ES-I3 (cell line): ENCODE measurements at regions not wholly inside any gene's neighbourhood (a gene's known extent, or its start where the extent isn't known, plus 50 kb on each side); places are given as distances from the start of the nearest gene placed in this dataset.
"Not testable (repeated sequence)": the region's sequence is repeated elsewhere in the genome, so short reads cannot be mapped to it uniquely, and the experiment has no call there.

Experiments used
- H3K36me3 ChIP-seq: 2 replicates; pipeline ENCODE4 v1.6.1; 2013; ENCODE audit warnings: mild to moderate bottlenecking, low read length, control low read depth, moderate library complexity; ENCODE audit not compliant: insufficient read depth
- H3K4me1 ChIP-seq: 2 replicates; pipeline ENCODE4 v1.6.1; 2013; ENCODE audit warnings: mild to moderate bottlenecking, control low read depth, low read length; ENCODE audit not compliant: insufficient read depth
- H3K9ac ChIP-seq: 2 replicates; pipeline ENCODE4 v1.6.1; 2013; ENCODE audit warnings: low read depth, mild to moderate bottlenecking, low read length, moderate library complexity
- H3K9me3 ChIP-seq: 2 replicates; pipeline ENCODE4 v1.6.1; 2013; ENCODE audit warnings: mild to moderate bottlenecking, low read length, moderate library complexity; ENCODE audit not compliant: control insufficient read depth, insufficient read depth

- Histone ChIP-seq H3K9ac (no peak overlapping the region), H3K36me3 (no peaks in the 10 kb centered on the region), H3K4me1 (no peaks in the 10 kb centered on the region), H3K9me3 (no peaks in the 10 kb centered on the region)
These were observed 252.0 kb upstream of the ISL1 start for GRCh38 chr5:51131266-51131665.

- H3K36me3 ChIP-seq = no peaks in the 10 kb centered on the region
- H3K4me1 ChIP-seq = no peaks in the 10 kb centered on the region
- no peak overlapping the region for H3K9ac ChIP-seq
- no peaks in the 10 kb centered on the region for H3K9me3 ChIP-seq
These were observed 245.1 kb upstream of the ISL1 start for GRCh38 chr5:51138164-51138563.

GRCh38 chr5:51148437-51148836 is 234.8 kb upstream of the ISL1 start:
- H3K4me1 ChIP-seq = no peaks in the 10 kb centered on the region
- no peak overlapping the region for H3K9ac ChIP-seq
- H3K9me3 ChIP-seq = no peaks in the 10 kb centered on the region
- H3K36me3 ChIP-seq = no peaks in the 10 kb centered on the region

- Histone ChIP-seq H3K36me3 (no peaks in the 10 kb centered on the region), H3K9me3 (no peaks in the 10 kb centered on the region), H3K9ac (no peak overlapping the region), H3K4me1 (peaks cover 3% of the 10 kb centered on the region; the same call in 1 of the 2 replicates)
These were observed 227.0 kb upstream of the ISL1 start for GRCh38 chr5:51156222-51156621.

- no peak overlapping the region for H3K9ac ChIP-seq
- H3K9me3 ChIP-seq = no peaks in the 10 kb centered on the region
- H3K4me1 ChIP-seq = peaks cover 3% of the 10 kb centered on the region; the same call in 1 of the 2 replicates
- no peaks in the 10 kb centered on the region for H3K36me3 ChIP-seq
These were observed 226.4 kb upstream of the ISL1 start for GRCh38 chr5:51156838-51157237.

GRCh38 chr5:51159164-51159563 is 224.1 kb upstream of the ISL1 start:
- Histone ChIP-seq H3K9ac (no peak overlapping the region), H3K9me3 (no peaks in the 10 kb centered on the region), H3K4me1 (peaks cover 3% of the 10 kb centered on the region; the same call in 1 of the 2 replicates), H3K36me3 (no peaks in the 10 kb centered on the region)

GRCh38 chr5:51159606-51160005 is 223.6 kb upstream of the ISL1 start:
- Histone ChIP-seq H3K4me1 (peaks cover 3% of the 10 kb centered on the region; the same call in 1 of the 2 replicates), H3K9ac (no peak overlapping the region), H3K9me3 (no peaks in the 10 kb centered on the region), H3K36me3 (no peaks in the 10 kb centered on the region)

GRCh38 chr5:51162245-51162644 is 221.0 kb upstream of the ISL1 start:
- Histone ChIP-seq H3K4me1 (no peaks in the 10 kb centered on the region; the same call in 1 of the 2 replicates), H3K9ac (no peak overlapping the region), H3K9me3 (no peaks in the 10 kb centered on the region), H3K36me3 (no peaks in the 10 kb centered on the region)

GRCh38 chr5:51165621-51166020 is 217.6 kb upstream of the ISL1 start:
- H3K4me1 ChIP-seq, H3K36me3 ChIP-seq, H3K9me3 ChIP-seq, H3K9ac ChIP-seq: not testable (repeated sequence)

GRCh38 chr5:51172903-51173626 is 210.2 kb upstream of the ISL1 start:
- H3K9me3 ChIP-seq = no peaks in the 10 kb centered on the region
- H3K9ac ChIP-seq = peak overlapping the region; percentile 22; the same call in 1 of the 2 replicates
- H3K36me3 ChIP-seq = no peaks in the 10 kb centered on the region
- H3K4me1 ChIP-seq = peaks cover 4% of the 10 kb centered on the region; the same call in 1 of the 2 replicates

- Histone ChIP-seq H3K9me3 (no peaks in the 10 kb centered on the region), H3K9ac (no peak overlapping the region), H3K36me3 (no peaks in the 10 kb centered on the region), H3K4me1 (peaks cover 8% of the 10 kb centered on the region; the same call in 1 of the 2 replicates)
These were observed 201.9 kb upstream of the ISL1 start for GRCh38 chr5:51181208-51181894.

- no peak overlapping the region for H3K9ac ChIP-seq
- no peaks in the 10 kb centered on the region for H3K9me3 ChIP-seq
- H3K36me3 ChIP-seq = no peaks in the 10 kb centered on the region
- peaks cover 13% of the 10 kb centered on the region; the same call in 1 of the 2 replicates for H3K4me1 ChIP-seq
These were observed 197.4 kb upstream of the ISL1 start for GRCh38 chr5:51185850-51186329.

- H3K9me3 ChIP-seq = no peaks in the 10 kb centered on the region
- H3K36me3 ChIP-seq = no peaks in the 10 kb centered on the region
- peaks cover 13% of the 10 kb centered on the region; the same call in 1 of the 2 replicates for H3K4me1 ChIP-seq
- H3K9ac ChIP-seq = no peak overlapping the region
These were observed 195.2 kb upstream of the ISL1 start for GRCh38 chr5:51188001-51188591.

- H3K9ac ChIP-seq = no peak overlapping the region
- no peaks in the 10 kb centered on the region for H3K9me3 ChIP-seq
- H3K36me3 ChIP-seq = no peaks in the 10 kb centered on the region
- no peaks in the 10 kb centered on the region for H3K4me1 ChIP-seq
These were observed 188.6 kb upstream of the ISL1 start for GRCh38 chr5:51194671-51195070.
